ENCODE measurements at regions not wholly inside any gene's neighbourhood (a gene's known extent, or its start where the extent isn't known, plus 50 kb on each side); places are given as distances from the start of the nearest gene placed in this dataset.

DNA sequence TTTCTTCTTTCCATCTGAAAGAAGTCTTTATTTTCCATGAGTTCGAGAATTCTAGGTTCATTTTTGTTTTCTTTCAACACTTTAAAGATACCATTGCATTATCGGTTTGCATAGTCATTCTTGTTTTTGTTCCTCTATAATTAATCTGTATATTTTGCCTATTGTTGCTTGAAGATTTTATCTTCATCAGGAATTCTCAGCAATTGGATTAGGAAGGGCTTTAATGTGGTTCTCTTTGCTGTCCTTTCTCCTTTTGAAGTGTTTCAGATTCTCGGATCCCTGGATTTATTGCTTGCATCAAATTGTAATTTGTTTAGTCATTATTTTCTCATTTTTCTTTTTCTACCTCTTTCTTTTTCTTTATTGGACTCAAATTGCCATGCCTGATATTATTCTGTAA lies 609.8 kb downstream of the TLR4 start:
- H3K4me3 ChIP-seq (ENCODE audit: low read length), result no peak overlapping the region
- TF ChIP-seq, protein P1, sequence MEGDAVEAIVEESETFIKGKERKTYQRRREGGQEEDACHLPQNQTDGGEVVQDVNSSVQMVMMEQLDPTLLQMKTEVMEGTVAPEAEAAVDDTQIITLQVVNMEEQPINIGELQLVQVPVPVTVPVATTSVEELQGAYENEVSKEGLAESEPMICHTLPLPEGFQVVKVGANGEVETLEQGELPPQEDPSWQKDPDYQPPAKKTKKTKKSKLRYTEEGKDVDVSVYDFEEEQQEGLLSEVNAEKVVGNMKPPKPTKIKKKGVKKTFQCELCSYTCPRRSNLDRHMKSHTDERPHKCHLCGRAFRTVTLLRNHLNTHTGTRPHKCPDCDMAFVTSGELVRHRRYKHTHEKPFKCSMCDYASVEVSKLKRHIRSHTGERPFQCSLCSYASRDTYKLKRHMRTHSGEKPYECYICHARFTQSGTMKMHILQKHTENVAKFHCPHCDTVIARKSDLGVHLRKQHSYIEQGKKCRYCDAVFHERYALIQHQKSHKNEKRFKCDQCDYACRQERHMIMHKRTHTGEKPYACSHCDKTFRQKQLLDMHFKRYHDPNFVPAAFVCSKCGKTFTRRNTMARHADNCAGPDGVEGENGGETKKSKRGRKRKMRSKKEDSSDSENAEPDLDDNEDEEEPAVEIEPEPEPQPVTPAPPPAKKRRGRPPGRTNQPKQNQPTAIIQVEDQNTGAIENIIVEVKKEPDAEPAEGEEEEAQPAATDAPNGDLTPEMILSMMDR (conservative IDR thresholded peaks at IDR 0.05; ENCODE audit: low read length), result no peak
- no peak for DNase-seq (ENCODE audit: low read depth)

DNA sequence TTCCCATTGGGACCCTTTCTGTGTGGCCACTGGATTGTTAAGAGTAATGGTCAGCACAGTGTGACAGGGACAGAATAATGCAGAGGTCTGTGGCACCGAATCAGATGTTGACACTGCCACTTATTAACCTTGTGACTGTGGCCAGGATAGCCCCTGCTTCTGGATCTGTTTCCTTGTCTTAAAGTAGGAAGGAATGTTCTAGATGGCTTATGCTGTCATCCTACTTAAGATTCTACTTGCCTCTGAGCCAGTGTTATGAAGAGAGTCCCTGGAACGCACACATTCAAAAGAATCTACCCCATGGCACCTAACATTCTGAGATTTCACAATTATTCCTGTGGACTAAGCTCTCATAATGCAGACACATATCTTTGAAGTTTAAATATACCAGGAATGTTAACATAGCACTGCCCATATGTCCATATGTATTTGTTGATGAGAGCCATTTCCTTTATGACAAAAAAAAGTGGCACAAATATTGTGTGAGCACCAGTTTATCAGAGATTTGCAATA lies 612.7 kb downstream of the TLR4 start:
- TF ChIP-seq, protein P1 (conservative IDR thresholded peaks at IDR 0.05; ENCODE audit: low read length), result no peak
- DNase-seq (ENCODE audit: low read depth), result no peak
- no peak overlapping the region for H3K4me3 ChIP-seq (ENCODE audit: low read length)

DNA sequence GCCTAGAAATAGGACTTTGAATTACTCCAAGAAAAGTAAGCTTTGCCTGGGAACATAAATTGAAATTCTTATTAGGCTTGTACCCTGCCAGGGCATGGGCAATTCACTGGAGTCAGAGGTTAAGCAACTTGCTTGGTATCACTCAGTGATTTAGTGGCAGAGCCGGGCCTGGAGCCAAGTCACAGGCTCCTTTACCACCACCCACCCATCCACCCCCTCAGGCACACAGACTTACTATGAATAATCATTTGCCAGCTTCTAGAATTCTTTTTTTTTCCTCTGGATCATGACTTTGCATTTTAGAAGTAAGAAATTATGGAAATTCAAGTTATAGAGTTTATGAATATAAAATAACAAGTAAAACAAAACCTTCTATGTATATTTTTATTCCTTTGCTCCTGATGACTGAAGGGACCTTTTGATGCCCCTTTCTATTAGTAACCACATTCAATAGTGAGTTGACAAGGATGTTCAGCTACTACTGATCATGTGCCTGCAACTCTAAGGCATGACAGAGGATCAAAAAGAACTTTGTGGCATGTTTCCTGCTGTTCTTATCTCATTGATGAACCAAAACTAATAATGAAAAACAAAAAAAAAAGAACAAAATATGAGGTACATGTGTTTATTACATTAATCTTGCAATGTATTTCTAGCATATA lies 614.7 kb downstream of the TLR4 start:
- DNase-seq (ENCODE audit: low read depth), result no peak
- TF ChIP-seq, protein P1 (conservative IDR thresholded peaks at IDR 0.05; ENCODE audit: low read length), result no peak
- no peak overlapping the region for H3K4me3 ChIP-seq (ENCODE audit: low read length)

DNA sequence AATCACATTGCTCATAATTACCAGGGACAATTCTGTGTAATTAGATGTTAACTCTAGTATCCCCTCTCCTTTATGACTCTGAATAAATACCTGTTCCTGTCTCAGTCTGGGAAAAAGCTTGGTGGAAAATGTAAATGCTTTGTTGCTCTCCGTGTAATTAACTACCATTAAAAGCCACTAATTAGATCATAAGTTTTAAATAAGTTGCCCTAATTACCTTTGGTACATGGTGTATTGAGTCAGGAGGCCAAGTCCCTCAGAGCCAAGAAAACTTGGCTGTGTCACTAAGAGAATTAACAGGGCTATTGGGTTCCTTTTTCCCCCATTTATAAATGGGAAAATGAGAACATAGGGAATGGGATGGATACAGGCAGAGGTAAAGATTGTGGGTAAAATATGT lies 617.6 kb downstream of the TLR4 start:
- DNase-seq (ENCODE audit: low read depth), result no peak
- H3K4me3 ChIP-seq (ENCODE audit: low read length), result no peak overlapping the region
- TF ChIP-seq, protein P1 (conservative IDR thresholded peaks at IDR 0.05; ENCODE audit: low read length), result no peak

DNA sequence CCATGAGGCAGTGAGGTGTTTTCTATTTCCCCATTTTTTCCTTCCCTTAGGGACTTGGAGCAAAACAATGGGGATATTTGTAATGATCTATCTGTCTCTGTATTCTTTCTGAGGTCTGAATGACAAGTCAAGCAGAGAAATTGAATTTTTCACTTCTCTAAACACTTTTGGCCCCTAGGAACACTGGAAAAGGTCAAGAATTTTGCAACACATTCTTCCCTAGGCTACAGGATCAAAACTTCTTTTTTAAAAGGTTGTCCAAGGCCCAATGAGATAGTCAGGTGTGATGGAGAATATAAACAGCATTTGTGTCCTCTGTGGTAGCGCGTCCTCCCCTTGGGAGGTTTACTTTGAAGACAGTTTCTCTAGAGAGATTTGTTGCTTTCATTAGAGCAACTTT lies 620.5 kb downstream of the TLR4 start:
- DNase-seq (ENCODE audit: low read depth), result no peak
- TF ChIP-seq, protein P1 (conservative IDR thresholded peaks at IDR 0.05; ENCODE audit: low read length), result no peak
- H3K4me3 ChIP-seq (ENCODE audit: low read length), result no peak overlapping the region

DNA sequence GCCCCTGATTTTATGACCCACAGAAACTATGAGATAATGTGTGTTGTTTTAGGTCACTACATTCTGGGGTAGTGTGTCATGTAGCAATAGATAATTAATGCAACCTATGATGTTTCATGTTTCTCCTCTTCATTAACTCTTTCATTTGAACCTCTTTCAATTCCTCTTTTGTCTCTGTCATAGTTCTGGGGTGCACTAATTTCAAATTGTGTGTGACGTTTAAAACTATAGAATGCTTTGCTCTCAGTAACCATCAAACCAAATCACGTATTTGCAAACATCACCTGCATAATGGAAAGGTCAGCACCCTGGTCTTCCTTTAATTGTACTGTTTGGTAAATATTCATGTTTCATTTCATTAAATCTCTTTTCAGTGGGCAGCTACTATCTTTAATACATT lies 621.6 kb downstream of the TLR4 start:
- no peak for DNase-seq (ENCODE audit: low read depth)
- TF ChIP-seq, protein P1 (conservative IDR thresholded peaks at IDR 0.05; ENCODE audit: low read length), result no peak
- no peak overlapping the region for H3K4me3 ChIP-seq (ENCODE audit: low read length)

DNA sequence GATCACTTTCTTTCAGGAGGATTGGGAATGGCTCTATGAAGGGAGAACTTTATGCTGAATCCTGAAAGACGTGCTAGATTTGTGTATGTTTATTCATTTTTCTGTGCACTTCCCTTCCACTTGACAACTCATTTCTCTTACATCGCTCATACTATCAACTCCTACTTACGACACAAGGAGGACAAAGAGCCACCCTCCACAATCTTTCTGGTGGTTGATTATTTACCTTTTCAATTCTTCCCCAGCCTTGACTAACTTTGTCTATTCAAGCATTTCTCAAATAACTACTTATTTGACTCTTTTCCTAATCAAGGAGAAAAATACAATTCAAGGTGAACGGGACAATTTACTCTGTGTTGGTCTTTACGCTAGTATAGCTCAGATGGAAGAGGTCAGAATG lies 622.1 kb downstream of the TLR4 start:
- TF ChIP-seq, protein P1 (conservative IDR thresholded peaks at IDR 0.05; ENCODE audit: low read length), result no peak
- H3K4me3 ChIP-seq (ENCODE audit: low read length), result no peak overlapping the region
- DNase-seq (ENCODE audit: low read depth), result no peak

Measured in AG10803 (cell line).